ENCODE measurements at regions not wholly inside any gene's neighbourhood (a gene's known extent, or its start where the extent isn't known, plus 50 kb on each side); places are given as distances from the start of the nearest gene placed in this dataset.
"Not testable (repeated sequence)": the region's sequence is repeated elsewhere in the genome, so short reads cannot be mapped to it uniquely, and the experiment has no call there.

GRCh38 chr2:111471791-111472530, 351.2 kb downstream of the BCL2L11 start:
- not testable (repeated sequence) for H3K36me3 Mint-ChIP-seq (ENCODE audit: low read depth); H3K27me3 Mint-ChIP-seq (ENCODE audit: low read depth); DNase-seq (ENCODE audit: low read depth, low spot score); H3K4me3 Mint-ChIP-seq; H3K27ac Mint-ChIP-seq (ENCODE audit: unreplicated experiment); H3K4me1 Mint-ChIP-seq; H3K9me3 Mint-ChIP-seq

DNA sequence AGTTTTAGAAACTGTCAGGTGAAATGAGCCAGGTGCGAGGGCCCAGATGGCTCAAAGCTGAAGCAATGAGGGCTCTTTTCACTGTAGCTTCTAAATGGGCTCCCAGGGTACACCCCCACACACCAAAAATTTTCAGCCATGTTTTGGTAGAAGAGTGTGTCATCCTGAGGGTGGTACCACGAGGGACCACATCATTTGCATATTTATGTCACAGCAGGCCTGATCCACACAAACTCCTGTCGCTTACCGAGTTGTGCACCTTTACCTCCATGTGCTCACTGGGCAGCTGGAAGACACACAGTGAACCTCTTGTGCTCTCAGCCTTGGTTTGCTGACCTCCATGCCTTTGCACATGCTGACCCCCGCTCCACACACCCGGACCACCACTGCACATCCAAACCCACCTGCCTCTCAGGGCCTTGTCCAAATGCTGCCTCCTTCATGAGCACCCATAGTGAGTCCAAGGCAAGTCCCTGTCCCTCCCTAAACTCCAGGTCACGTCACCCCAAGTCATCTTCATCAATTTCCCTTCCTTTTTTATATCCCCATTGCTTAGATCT, 352.2 kb downstream of the BCL2L11 start:
- not testable (repeated sequence) for H3K27me3 Mint-ChIP-seq (ENCODE audit: low read depth); H3K4me1 Mint-ChIP-seq; DNase-seq (ENCODE audit: low read depth, low spot score); H3K27ac Mint-ChIP-seq (ENCODE audit: unreplicated experiment); H3K36me3 Mint-ChIP-seq (ENCODE audit: low read depth); H3K4me3 Mint-ChIP-seq; H3K9me3 Mint-ChIP-seq

GRCh38 chr2:111473522-111473921, 352.8 kb downstream of the BCL2L11 start:
- not testable (repeated sequence) for H3K4me3 Mint-ChIP-seq; H3K27me3 Mint-ChIP-seq (ENCODE audit: low read depth); DNase-seq (ENCODE audit: low read depth, low spot score); H3K36me3 Mint-ChIP-seq (ENCODE audit: low read depth); H3K27ac Mint-ChIP-seq (ENCODE audit: unreplicated experiment); H3K9me3 Mint-ChIP-seq; H3K4me1 Mint-ChIP-seq

- not testable (repeated sequence) for H3K4me3 Mint-ChIP-seq
These were observed 353.5 kb downstream of the BCL2L11 start for GRCh38 chr2:111474198-111474705.

DNA sequence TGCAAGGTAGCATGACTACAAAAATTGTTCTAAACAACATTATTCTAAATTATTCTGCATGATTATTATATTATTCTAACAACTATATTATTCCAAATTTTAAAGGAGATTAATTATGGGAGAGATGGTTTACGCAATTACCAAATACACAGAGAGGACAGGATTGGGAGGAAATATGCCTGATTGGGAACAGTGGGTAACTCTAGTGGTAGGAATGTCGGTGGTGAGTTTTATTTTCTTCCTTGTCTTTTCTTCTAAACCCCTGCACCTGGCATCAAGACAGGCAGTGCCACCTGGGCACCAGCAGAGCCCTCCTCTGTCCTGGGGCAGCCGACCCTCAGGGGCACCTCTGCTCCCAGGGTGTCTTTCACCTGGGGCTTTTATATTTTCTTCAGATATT, 357.6 kb downstream of the BCL2L11 start:
- H3K9me3 Mint-ChIP-seq; H3K27ac Mint-ChIP-seq (ENCODE audit: unreplicated experiment); H3K36me3 Mint-ChIP-seq (ENCODE audit: low read depth); H3K27me3 Mint-ChIP-seq (ENCODE audit: low read depth); DNase-seq (ENCODE audit: low read depth, low spot score); H3K4me1 Mint-ChIP-seq; H3K4me3 Mint-ChIP-seq: not testable (repeated sequence)
- TF ChIP-seq, protein P1, sequence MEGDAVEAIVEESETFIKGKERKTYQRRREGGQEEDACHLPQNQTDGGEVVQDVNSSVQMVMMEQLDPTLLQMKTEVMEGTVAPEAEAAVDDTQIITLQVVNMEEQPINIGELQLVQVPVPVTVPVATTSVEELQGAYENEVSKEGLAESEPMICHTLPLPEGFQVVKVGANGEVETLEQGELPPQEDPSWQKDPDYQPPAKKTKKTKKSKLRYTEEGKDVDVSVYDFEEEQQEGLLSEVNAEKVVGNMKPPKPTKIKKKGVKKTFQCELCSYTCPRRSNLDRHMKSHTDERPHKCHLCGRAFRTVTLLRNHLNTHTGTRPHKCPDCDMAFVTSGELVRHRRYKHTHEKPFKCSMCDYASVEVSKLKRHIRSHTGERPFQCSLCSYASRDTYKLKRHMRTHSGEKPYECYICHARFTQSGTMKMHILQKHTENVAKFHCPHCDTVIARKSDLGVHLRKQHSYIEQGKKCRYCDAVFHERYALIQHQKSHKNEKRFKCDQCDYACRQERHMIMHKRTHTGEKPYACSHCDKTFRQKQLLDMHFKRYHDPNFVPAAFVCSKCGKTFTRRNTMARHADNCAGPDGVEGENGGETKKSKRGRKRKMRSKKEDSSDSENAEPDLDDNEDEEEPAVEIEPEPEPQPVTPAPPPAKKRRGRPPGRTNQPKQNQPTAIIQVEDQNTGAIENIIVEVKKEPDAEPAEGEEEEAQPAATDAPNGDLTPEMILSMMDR (conservative IDR thresholded peaks at IDR 0.05) = peak; percentile 23

More at GRCh38 chr2:111474198-111474705, 353.5 kb downstream of the BCL2L11 start:
- not testable (repeated sequence) for H3K9me3 Mint-ChIP-seq; DNase-seq (ENCODE audit: low read depth, low spot score); H3K4me1 Mint-ChIP-seq; H3K36me3 Mint-ChIP-seq (ENCODE audit: low read depth); H3K27me3 Mint-ChIP-seq (ENCODE audit: low read depth); H3K27ac Mint-ChIP-seq (ENCODE audit: unreplicated experiment)

- H3K27me3 Mint-ChIP-seq (ENCODE audit: low read depth); DNase-seq (ENCODE audit: low read depth, low spot score); H3K4me1 Mint-ChIP-seq; H3K27ac Mint-ChIP-seq (ENCODE audit: unreplicated experiment); H3K36me3 Mint-ChIP-seq (ENCODE audit: low read depth); H3K9me3 Mint-ChIP-seq; H3K4me3 Mint-ChIP-seq: not testable (repeated sequence)
These were observed 358.2 kb downstream of the BCL2L11 start for GRCh38 chr2:111478871-111479318.

DNA sequence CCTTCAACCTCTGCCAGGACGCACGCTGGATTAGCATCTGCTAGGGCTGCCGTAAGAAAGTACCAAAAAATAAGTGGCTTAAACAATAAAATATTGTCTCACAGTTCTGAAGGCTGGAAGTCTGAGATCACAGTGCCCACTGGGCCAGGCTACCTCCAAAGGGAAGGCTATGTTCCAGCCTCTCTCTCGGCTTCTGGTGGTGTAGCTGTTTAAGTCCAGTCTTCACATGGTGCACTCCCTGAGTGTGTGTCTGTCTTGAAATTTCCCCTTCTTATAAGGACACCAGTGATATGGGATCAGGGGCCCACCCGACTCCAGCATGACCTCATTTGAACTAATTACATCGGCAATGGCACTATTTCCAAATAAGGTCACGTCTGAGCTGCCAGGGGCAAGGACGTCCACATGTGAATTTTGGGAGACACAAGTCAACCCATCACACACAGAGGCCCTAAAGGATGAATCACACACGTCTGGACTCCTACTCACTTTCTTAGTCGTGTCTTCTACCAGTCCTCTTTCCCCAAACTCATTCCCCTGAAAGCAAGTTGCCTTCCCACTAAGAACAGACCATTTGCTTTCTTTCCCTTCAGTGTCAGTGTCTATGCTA, 359.4 kb downstream of the BCL2L11 start:
- DNase-seq (ENCODE audit: low read depth, low spot score); H3K4me1 Mint-ChIP-seq; H3K4me3 Mint-ChIP-seq; H3K27ac Mint-ChIP-seq (ENCODE audit: unreplicated experiment); H3K36me3 Mint-ChIP-seq (ENCODE audit: low read depth); H3K27me3 Mint-ChIP-seq (ENCODE audit: low read depth); H3K9me3 Mint-ChIP-seq: not testable (repeated sequence)

DNA sequence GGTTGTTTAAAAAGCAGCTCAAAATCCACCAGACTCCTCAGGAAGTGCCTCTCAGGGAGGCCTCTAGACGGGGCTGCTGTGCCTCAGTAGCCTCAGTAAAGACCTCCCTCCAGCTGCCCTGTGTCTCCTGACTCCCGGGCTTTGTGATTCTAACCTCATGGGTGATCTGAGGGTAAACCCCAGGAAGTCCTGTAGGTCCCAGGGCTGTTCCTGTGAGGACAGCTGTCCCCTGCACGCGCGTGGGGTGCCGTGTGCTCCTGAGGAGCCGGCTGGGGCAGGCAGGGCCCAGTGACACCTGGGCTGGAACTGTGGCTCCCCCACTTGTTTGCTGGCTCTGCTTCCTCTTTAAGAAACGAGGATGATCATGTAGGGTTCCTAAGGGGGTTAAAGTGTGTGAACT, 359.9 kb downstream of the BCL2L11 start:
- not testable (repeated sequence) for H3K36me3 Mint-ChIP-seq (ENCODE audit: low read depth)

GRCh38 chr2:111481219-111481618, 360.5 kb downstream of the BCL2L11 start:
- not testable (repeated sequence) for H3K9me3 Mint-ChIP-seq; H3K4me1 Mint-ChIP-seq; DNase-seq (ENCODE audit: low read depth, low spot score); H3K27me3 Mint-ChIP-seq (ENCODE audit: low read depth); H3K27ac Mint-ChIP-seq (ENCODE audit: unreplicated experiment); H3K36me3 Mint-ChIP-seq (ENCODE audit: low read depth); H3K4me3 Mint-ChIP-seq

More for the DNA sequence above, 359.9 kb downstream of the BCL2L11 start:
- not testable (repeated sequence) for DNase-seq (ENCODE audit: low read depth, low spot score); H3K4me3 Mint-ChIP-seq; H3K27ac Mint-ChIP-seq (ENCODE audit: unreplicated experiment); H3K4me1 Mint-ChIP-seq; H3K9me3 Mint-ChIP-seq; H3K27me3 Mint-ChIP-seq (ENCODE audit: low read depth)

DNA sequence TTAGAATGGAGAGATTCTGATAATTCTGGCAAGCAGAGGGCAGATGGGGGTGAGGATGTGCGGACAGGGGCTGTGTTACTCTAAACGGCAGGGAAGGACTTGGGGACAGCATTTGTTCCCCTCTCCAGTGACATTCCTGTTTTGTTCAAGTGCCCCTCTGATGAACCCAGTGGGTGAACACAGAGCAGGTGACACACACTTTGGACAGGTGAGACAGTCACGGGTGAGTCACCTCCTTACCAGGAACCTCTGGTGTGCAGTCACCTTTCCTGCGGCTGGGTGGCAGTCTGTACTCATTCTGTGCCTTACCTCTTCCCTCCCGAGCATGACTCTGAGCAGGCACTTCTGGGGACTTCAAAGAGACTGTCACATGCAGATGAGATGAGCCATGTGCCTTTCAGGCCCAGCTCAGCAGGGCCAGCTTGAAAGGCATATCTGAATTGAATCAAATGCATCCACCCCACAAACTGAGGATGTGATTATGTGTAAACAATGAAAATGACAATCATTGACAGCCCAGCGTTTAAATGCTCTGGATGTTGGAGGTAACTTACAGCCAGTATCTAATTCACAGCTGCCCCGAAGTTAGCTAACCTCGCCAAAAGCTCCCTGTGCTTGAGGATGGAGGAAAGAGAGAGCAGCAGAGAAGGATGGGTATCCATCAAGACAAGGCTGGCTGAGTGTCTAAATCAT, 362.4 kb downstream of the BCL2L11 start:
- not testable (repeated sequence) for H3K4me3 Mint-ChIP-seq; H3K9me3 Mint-ChIP-seq; H3K27ac Mint-ChIP-seq (ENCODE audit: unreplicated experiment); DNase-seq (ENCODE audit: low read depth, low spot score); H3K4me1 Mint-ChIP-seq; H3K27me3 Mint-ChIP-seq (ENCODE audit: low read depth); H3K36me3 Mint-ChIP-seq (ENCODE audit: low read depth)

- DNase-seq (ENCODE audit: low read depth, low spot score); H3K36me3 Mint-ChIP-seq (ENCODE audit: low read depth); H3K9me3 Mint-ChIP-seq; H3K4me3 Mint-ChIP-seq; H3K27ac Mint-ChIP-seq (ENCODE audit: unreplicated experiment); H3K27me3 Mint-ChIP-seq (ENCODE audit: low read depth); H3K4me1 Mint-ChIP-seq: not testable (repeated sequence)
These were observed 363.4 kb downstream of the BCL2L11 start for GRCh38 chr2:111484097-111484496.

GRCh38 chr2:111485895-111486294, 365.2 kb downstream of the BCL2L11 start:
- DNase-seq (ENCODE audit: low read depth, low spot score); H3K9me3 Mint-ChIP-seq; H3K36me3 Mint-ChIP-seq (ENCODE audit: low read depth); H3K27me3 Mint-ChIP-seq (ENCODE audit: low read depth); H3K27ac Mint-ChIP-seq (ENCODE audit: unreplicated experiment); H3K4me1 Mint-ChIP-seq; H3K4me3 Mint-ChIP-seq: not testable (repeated sequence)

Measured in neural crest cell (in vitro differentiated cells).